ENCODE measurements at regions not wholly inside any gene's neighbourhood (a gene's known extent, or its start where the extent isn't known, plus 50 kb on each side); places are given as distances from the start of the nearest gene placed in this dataset.

DNA sequence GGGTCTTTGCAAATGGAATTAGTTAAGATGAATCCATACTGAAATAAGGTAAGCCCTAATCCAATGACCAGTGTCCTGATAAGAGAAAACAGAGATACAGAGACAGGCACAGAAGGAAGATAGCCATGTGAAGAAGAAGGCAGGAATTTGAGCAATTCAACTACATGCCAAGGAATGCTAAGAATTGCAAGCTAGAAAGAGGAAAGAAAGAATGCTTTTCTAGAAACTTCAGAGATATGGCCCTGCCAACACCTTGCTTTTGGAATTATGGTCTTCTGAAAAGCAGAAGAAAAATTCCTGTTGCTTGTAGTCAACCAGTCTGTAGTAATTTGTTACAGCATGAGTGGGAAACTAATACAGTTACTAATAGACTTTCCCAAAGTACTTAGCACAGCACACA lies 111.3 kb downstream of the SLC17A6 start:
- no peak for TF ChIP-seq POLR2A (IDR thresholded peaks at IDR 0.05; ENCODE audit: low read depth)
- no peak for TF ChIP-seq CTCF (IDR thresholded peaks at IDR 0.05)
- no peak for TF ChIP-seq EP300 (IDR thresholded peaks at IDR 0.05)
